GM21723 (cell line): ENCODE measurements at regions not wholly inside any gene's neighbourhood (a gene's known extent, or its start where the extent isn't known, plus 50 kb on each side); places are given as distances from the start of the nearest gene placed in this dataset.

Experiments
- ATAC-seq: cut with Tn5 transposase; IDR thresholded peaks from one replicate; pipeline ENCODE4 v1.9.1; 2021; ENCODE audit warnings: mild to moderate bottlenecking, moderate library complexity; ENCODE audit not compliant: unreplicated experiment

- ATAC-seq: no peak
Observed at GRCh38 chr2:128435576-128436478, 117.2 kb upstream of the HS6ST1 start.

- ATAC-seq: no peak
Observed at GRCh38 chr2:128436479-128437203, 118.0 kb upstream of the HS6ST1 start.

GRCh38 chr2:128437204-128437565 lies 118.5 kb upstream of the HS6ST1 start:
- ATAC-seq: no peak

- ATAC-seq: no peak
Observed at GRCh38 chr2:128438091-128438490, 119.4 kb upstream of the HS6ST1 start.

GRCh38 chr2:128438586-128438985 lies 119.9 kb upstream of the HS6ST1 start:
- no peak for ATAC-seq

- ATAC-seq: no peak
Observed at GRCh38 chr2:128439031-128439790, 120.5 kb upstream of the HS6ST1 start.

GRCh38 chr2:128439791-128440665 lies 121.4 kb upstream of the HS6ST1 start:
- no peak for ATAC-seq

GRCh38 chr2:128440666-128441340 lies 122.1 kb upstream of the HS6ST1 start:
- ATAC-seq: no peak

- ATAC-seq: no peak
Observed at GRCh38 chr2:128441341-128442052, 122.8 kb upstream of the HS6ST1 start.

- ATAC-seq: no peak
Observed at GRCh38 chr2:128442053-128442751, 123.5 kb upstream of the HS6ST1 start.

GRCh38 chr2:128442891-128443302 lies 124.2 kb upstream of the HS6ST1 start:
- no peak for ATAC-seq

- no peak for ATAC-seq
Observed at GRCh38 chr2:128444121-128444771, 125.6 kb upstream of the HS6ST1 start.

- ATAC-seq: no peak
Observed at GRCh38 chr2:128444816-128445522, 126.3 kb upstream of the HS6ST1 start.

GRCh38 chr2:128445523-128445900 lies 126.8 kb upstream of the HS6ST1 start:
- no peak for ATAC-seq

GRCh38 chr2:128446049-128446873 lies 127.6 kb upstream of the HS6ST1 start:
- no peak for ATAC-seq

- no peak for ATAC-seq
Observed at GRCh38 chr2:128446874-128447537, 128.3 kb upstream of the HS6ST1 start.
